Panc1 (cell line): ENCODE measurements at regions not wholly inside any gene's neighbourhood (a gene's known extent, or its start where the extent isn't known, plus 50 kb on each side); places are given as distances from the start of the nearest gene placed in this dataset.

Source experiments
- ATAC-seq: fragments of 200-7000 bp; cut with Tn5 transposase; 2 replicates; pipeline ENCODE4 v1.9.1; 2020; ENCODE audit warnings: mild to moderate bottlenecking, moderate library complexity
- BruUV-seq: library from RNA; stranded (reverse); fragments of 400-500 nt; replicated peaks from 2 replicates; lab custom pipeline; 2021; lab: Mats Ljungman, UMichigan
- CTCF ChIA-PET: fragments of 300-600 bp; sonication (Branson Sonifier 250); formaldehyde crosslinking; loops from one replicate; lab custom pipeline; 2022; ENCODE audit warnings: antibody characterized with exemption; lab: Charles Lee
- POLR2A ChIA-PET: fragments of 300-600 bp; sonication (Branson Sonifier 250); formaldehyde crosslinking; loops from one replicate; lab custom pipeline; 2022; ENCODE audit warnings: antibody characterized with exemption; lab: Charles Lee
- DNase-seq: peaks from one replicate; pipeline ENCODE4 v3.0.0-alpha.2; 2010; ENCODE audit warnings: low read depth, low spot score
- H3K27ac ChIP-seq: 2 replicates; pipeline ENCODE4 v1.5.1; 2011; ENCODE audit warnings: mild to moderate bottlenecking, low read length, inconsistent platforms
- H3K27me3 ChIP-seq: fragments of 200-500 bp; sonication (Bioruptor generic); 2 replicates; pipeline ENCODE4 v1.6.0; 2014; ENCODE audit warnings: low read length, inconsistent platforms; ENCODE audit not compliant: control insufficient read depth, insufficient read depth
- H3K36me3 ChIP-seq: fragments of 200-500 bp; sonication (Bioruptor generic); 2 replicates; pipeline ENCODE4 v1.5.1; 2014; ENCODE audit warnings: inconsistent platforms, mild to moderate bottlenecking, low read length, moderate library complexity; ENCODE audit not compliant: control insufficient read depth, insufficient read depth
- H3K4me1 ChIP-seq: 2 replicates; pipeline ENCODE4 v1.5.1; 2011; ENCODE audit warnings: inconsistent platforms, mild to moderate bottlenecking, low read length, moderate library complexity; ENCODE audit not compliant: control insufficient read depth, insufficient read depth
- H3K4me3 ChIP-seq, 2 experiments: 2 replicates each; pipeline ENCODE4 v1.5.1; 2011 to 2012; ENCODE audit warnings: low read depth in 2 of 2, low read length in 2 of 2, mild to moderate bottlenecking in 2 of 2, inconsistent platforms in 1 of 2, moderate library complexity in 1 of 2
- H3K9me3 ChIP-seq: fragments of 200-500 bp; sonication (Bioruptor generic); 2 replicates; pipeline ENCODE4 v1.5.1; 2014; ENCODE audit warnings: low read depth, mild to moderate bottlenecking, inconsistent platforms, low read length, moderate library complexity; ENCODE audit not compliant: control insufficient read depth, insufficient read depth
- POLR2AphosphoS5 ChIP-seq: IDR thresholded peaks from 2 replicates; pipeline ENCODE4 v1.6.1; 2012; ENCODE audit warnings: mild to moderate bottlenecking, low read depth, low read length, moderate library complexity
- REST ChIP-seq, 2 experiments: IDR thresholded peaks; 2 replicates each; pipeline ENCODE4 v1.6.1; 2011 to 2012; ENCODE audit warnings: low read depth in 2 of 2, control low read depth in 1 of 2, low read length in 1 of 2, mild to moderate bottlenecking in 1 of 2, moderate library complexity in 1 of 2; ENCODE audit not compliant: insufficient read depth in 1 of 2
- SIN3A ChIP-seq: IDR thresholded peaks from 2 replicates; pipeline ENCODE4 v1.6.1; 2012; ENCODE audit warnings: low read depth, mild to moderate bottlenecking, low read length, moderate library complexity, borderline replicate concordance; ENCODE audit not compliant: insufficient read depth
- TCF7L2 ChIP-seq: IDR thresholded peaks from 2 replicates; pipeline ENCODE4 v1.6.1; 2011; ENCODE audit warnings: mild to moderate bottlenecking, low read depth, low read length, inconsistent platforms
- in situ Hi-C: cut with HindIII; loops from 2 replicates; pipeline ENCODE4 v1.10.0; 2016; ENCODE audit warnings: low sequenced_read_pairs, low pct_unique_long_range_greater_than_20kb
- intact Hi-C: fragments of 100-400 bp; cut with micrococcal nuclease; formaldehyde crosslinking; loops from one replicate; pipeline ENCODE4 v1.10.0; 2022; ENCODE audit not compliant: unreplicated experiment
- TF ChIP-seq, protein P1 (sequence below): fragments of 450-650 bp; IDR thresholded peaks from 2 replicates; pipeline ENCODE4 v1.5.1; 2017; ENCODE audit warnings: mild to moderate bottlenecking

DNA sequence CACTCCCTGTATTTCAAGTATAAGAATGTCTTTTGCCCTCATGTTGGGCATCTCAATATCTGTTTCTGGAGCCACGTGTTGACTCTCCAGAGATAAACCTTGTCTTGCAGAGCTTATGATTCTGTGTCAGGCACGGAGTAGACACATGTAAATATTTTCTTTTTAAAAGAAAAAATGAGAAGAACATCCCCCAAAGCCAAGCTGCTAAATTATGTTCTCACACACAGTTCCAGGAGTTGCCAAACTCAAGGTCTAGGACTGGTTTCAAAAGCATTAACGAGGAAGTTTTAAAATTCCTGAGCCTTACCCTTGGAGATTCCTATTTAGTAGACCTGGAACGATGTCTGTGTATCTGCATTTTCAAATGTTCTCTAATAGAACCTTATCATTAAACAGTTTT lies 1228.3 kb upstream of the WWC1 start:
- ATAC-seq (no peak), DNase-seq (no peak)
- in situ Hi-C loops (no loop called here), intact Hi-C loops (no loop called here)
- ChIA-PET POLR2A (no interaction called here), CTCF (no interaction called here)
- Histone ChIP-seq H3K9me3 (no peaks in the 10 kb centered on the region), H3K27ac (no peak overlapping the region), H3K4me1 (no peaks in the 10 kb centered on the region), H3K4me3 (no peak overlapping the region), H3K36me3 (no peaks in the 10 kb centered on the region), H3K27me3 (no peaks in the 10 kb centered on the region)
- TF ChIP-seq TCF7L2: no peak
- TF ChIP-seq, protein P1, sequence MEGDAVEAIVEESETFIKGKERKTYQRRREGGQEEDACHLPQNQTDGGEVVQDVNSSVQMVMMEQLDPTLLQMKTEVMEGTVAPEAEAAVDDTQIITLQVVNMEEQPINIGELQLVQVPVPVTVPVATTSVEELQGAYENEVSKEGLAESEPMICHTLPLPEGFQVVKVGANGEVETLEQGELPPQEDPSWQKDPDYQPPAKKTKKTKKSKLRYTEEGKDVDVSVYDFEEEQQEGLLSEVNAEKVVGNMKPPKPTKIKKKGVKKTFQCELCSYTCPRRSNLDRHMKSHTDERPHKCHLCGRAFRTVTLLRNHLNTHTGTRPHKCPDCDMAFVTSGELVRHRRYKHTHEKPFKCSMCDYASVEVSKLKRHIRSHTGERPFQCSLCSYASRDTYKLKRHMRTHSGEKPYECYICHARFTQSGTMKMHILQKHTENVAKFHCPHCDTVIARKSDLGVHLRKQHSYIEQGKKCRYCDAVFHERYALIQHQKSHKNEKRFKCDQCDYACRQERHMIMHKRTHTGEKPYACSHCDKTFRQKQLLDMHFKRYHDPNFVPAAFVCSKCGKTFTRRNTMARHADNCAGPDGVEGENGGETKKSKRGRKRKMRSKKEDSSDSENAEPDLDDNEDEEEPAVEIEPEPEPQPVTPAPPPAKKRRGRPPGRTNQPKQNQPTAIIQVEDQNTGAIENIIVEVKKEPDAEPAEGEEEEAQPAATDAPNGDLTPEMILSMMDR: no peak
- TF ChIP-seq SIN3A: no peak
- no peak for TF ChIP-seq REST (IDR thresholded peaks at IDR 0.05; ENCODE audit: insufficient read depth in 1 of 2, low read depth in 2 of 2, low read length in 1 of 2)
- TF ChIP-seq POLR2AphosphoS5: no peak
- BruUV-seq: no TSS peak

DNA sequence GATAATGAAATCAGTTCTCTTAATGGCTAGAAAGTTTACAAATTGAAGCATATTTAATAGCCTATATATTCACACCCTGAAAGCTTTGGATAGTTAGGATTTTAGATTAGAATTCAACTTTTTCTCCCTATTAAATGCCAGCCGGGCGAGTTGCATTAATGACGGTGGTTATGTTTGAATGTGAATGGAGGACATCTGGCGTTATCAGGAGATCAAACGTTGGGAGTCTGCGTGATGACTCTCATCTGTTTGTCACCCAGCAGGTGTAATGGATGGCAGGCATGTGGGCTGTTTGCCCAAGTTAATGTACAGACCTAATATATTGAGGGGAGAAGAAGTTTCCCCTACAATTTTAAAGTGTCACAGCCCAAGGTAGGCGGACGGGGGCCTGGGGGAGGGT lies 1227.7 kb upstream of the WWC1 start:
- no peaks in the 10 kb centered on the region for H3K9me3 ChIP-seq
- no peak overlapping the region for H3K27ac ChIP-seq
- ChIA-PET POLR2A (no interaction called here), CTCF (no interaction called here)
- no peak overlapping the region for H3K4me3 ChIP-seq
- ATAC-seq (no peak), DNase-seq (no peak)
- intact Hi-C loops: no loop called here
- H3K4me1 ChIP-seq: no peaks in the 10 kb centered on the region
- in situ Hi-C loops: no loop called here
- H3K27me3 ChIP-seq: no peaks in the 10 kb centered on the region
- no peaks in the 10 kb centered on the region for H3K36me3 ChIP-seq
- no peak for TF ChIP-seq REST (IDR thresholded peaks at IDR 0.05; ENCODE audit: insufficient read depth in 1 of 2, low read depth in 2 of 2, low read length in 1 of 2)
- no peak for TF ChIP-seq SIN3A
- no peak for TF ChIP-seq TCF7L2
- TF ChIP-seq, protein P1: no peak
- TF ChIP-seq POLR2AphosphoS5: no peak
- no TSS peak for BruUV-seq
